HG02798 (cell line): ENCODE measurements at regions not wholly inside any gene's neighbourhood (a gene's known extent, or its start where the extent isn't known, plus 50 kb on each side); places are given as distances from the start of the nearest gene placed in this dataset.

ENCODE experiments used
- ATAC-seq: cut with Tn5 transposase; IDR thresholded peaks from one replicate; pipeline ENCODE4 v1.9.1; 2021; ENCODE audit warnings: mild to moderate bottlenecking; ENCODE audit not compliant: unreplicated experiment, poor library complexity

GRCh38 chr1:163781146-163781545 is 459.4 kb downstream of the NUF2 start:
- no peak for ATAC-seq

DNA sequence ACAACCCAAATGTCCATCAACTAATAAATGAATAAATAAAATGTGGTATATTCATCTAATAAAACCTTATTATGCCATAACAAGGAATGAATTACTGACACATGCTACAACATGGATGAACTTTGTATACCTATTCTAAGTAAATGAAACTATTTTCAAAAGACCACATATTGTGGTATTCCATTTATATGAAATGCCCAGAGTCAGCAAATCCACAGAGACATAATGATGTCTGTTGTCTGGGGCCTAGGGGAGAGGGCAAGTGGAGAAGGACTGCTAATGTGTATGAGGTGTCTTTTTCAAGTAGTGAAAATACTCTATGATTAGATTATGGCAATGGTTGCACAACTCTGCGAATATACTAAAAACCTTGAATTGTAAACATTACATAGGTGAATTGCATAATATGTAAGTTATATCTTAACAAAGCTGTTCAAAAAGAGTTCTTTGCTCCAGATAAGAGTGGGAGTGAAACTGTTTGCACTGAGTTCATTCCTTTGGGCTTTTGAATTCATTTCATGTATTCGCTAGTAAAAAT is 464.2 kb downstream of the NUF2 start:
- ATAC-seq = no peak

DNA sequence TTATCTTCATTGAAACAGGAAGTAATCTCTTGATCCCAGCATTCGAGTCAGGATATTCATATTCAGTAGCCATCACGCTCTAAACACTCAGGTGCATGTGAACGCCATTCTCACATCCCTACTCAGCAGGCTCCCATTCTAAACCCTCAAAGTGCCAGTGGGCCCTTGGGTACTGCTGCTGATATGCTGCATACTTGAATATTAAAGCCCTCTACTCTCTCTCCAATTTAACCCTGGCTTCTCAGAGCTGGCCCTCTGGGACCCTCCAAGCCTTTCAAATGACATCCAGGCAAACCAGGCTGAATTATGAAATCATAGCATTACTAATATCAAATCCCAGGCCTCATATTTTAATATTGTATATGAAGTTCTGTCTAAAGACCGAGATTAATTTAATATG is 468.2 kb downstream of the NUF2 start:
- ATAC-seq = no peak

GRCh38 chr1:163794551-163794950 is 472.8 kb downstream of the NUF2 start:
- no peak for ATAC-seq

GRCh38 chr1:163796394-163796821 is 474.7 kb downstream of the NUF2 start:
- no peak for ATAC-seq

DNA sequence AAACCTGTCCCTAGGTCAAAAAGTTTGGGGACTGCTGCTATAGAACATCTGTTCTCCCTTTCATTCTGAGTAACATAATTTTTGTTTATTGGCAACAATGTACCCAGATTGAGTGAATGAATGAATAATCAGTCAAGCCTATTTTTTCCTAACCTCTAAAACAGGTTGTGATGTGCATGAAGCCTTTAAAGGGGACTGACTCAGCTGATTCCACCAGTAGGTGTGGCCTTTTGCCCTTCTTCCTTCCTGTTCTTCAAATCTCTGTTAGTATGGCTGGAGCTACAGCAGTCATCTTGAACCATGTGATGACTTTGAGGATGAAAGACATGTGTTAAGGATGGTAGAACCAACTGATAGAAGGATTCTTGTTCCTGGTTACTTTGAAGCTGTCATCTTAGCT is 476.1 kb downstream of the NUF2 start:
- no peak for ATAC-seq

- no peak for ATAC-seq
These were observed 477.5 kb downstream of the NUF2 start for GRCh38 chr1:163799190-163799805.

GRCh38 chr1:163807331-163808049 is 485.7 kb downstream of the NUF2 start:
- ATAC-seq = no peak

GRCh38 chr1:163813251-163813650 is 491.5 kb downstream of the NUF2 start:
- no peak for ATAC-seq

GRCh38 chr1:163820226-163820625 is 498.5 kb downstream of the NUF2 start:
- ATAC-seq = no peak

DNA sequence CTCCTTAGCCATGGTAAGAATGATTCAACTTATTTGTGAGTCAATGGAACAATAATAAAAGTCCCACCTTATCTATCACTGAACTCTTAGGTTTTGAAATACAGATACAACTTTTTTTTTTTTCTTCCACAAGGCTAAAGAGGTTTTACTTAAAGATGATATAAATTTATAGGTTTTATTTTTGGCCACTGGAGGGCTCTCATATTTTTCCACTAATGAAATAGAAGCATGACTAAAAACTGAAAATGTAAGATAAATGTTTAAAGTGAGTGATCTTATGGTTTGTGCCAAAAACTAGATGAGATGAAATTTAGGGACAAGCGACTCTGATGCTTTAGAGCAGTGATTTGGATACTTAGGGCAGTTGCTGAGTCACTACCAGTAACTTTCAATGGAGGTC is 499.0 kb downstream of the NUF2 start:
- no peak for ATAC-seq

DNA sequence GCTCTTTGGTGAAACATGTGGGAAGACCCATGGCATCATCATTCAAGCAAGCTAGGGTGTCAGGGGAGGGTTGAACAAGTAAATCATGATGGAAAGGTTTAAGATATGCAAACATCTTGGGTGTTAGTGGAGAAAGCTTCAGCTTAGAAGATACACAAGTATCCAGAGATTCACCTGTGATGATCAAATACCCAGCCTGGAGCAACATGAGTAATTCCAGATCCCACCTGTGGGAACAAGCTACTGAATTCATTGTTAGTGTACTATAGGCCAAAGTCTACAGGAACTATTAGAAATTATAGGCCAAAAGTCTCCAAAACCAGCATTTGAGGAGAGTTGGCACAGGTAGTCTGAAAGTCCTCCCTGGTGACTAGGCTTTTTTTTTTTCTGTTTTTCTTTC is 499.9 kb downstream of the NUF2 start:
- ATAC-seq = no peak

GRCh38 chr1:163823017-163823416 is 501.3 kb downstream of the NUF2 start:
- ATAC-seq = no peak

DNA sequence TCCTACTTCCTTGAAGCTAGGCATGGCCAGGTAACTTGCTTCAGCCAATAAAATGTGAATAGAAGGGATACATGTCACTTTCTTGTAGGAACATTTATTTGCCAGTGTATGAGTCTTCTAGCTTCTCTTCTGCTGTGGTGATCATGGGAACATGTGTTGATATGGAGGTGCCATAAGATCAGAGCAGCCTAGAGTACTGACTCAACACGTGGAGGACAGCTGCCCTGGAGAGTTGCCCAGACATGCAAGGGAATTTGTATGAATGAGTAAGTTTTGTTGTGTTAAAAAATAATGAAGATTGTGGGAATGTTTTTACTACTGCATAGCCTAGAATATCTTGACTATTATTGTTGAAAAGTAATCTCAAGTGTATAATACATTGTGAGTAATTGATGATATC is 502.3 kb downstream of the NUF2 start:
- no peak for ATAC-seq

GRCh38 chr1:163824490-163824889 is 502.7 kb downstream of the NUF2 start:
- ATAC-seq = no peak

DNA sequence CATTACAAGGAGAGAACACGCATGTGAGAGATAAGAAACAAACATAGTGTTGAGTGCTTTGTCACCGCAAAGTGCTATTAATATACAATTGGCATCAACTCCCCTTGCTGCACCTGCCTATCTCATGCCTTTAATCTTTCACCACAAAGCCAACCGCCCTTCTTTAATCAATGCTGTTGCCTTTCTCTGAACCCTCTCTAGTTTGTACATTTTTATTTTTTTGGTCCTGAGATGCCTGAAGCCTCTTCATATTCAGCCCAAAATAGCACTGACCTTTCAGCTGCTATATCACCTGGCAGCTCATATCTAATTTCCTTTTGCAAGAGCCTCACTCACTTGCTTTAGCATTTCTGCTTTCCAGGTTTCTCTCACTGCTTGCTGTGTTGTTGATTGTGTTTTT is 504.7 kb downstream of the NUF2 start:
- no peak for ATAC-seq

GRCh38 chr1:163834778-163835177 is 513.0 kb downstream of the NUF2 start:
- ATAC-seq = no peak

GRCh38 chr1:163836481-163836880 is 514.7 kb downstream of the NUF2 start:
- ATAC-seq = no peak

- no peak for ATAC-seq
These were observed 515.5 kb downstream of the NUF2 start for GRCh38 chr1:163837206-163837605.

GRCh38 chr1:163842571-163842970 is 520.8 kb downstream of the NUF2 start:
- no peak for ATAC-seq

- no peak for ATAC-seq
These were observed 522.7 kb downstream of the NUF2 start for GRCh38 chr1:163844459-163844858.

DNA sequence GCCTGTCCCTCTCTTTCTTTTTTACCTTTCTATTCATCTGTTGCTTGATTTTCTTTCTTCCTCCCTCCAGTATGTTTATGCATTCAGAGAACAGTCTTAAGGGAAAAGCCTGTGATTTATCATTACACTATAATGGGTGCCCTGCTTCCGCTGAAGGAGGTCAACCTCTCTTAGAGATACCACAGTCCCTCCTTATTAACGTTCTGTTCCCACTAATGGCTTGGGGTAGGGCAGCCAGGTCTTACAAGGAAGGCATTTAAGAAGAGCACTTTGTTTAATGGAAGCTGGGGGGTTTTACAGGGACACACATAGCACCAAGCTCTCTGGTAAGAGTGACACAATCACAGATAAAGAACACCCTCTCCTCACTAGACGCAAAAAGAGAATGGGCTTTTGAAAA is 523.5 kb downstream of the NUF2 start:
- no peak for ATAC-seq
